ENCODE measurements at regions not wholly inside any gene's neighbourhood (a gene's known extent, or its start where the extent isn't known, plus 50 kb on each side); places are given as distances from the start of the nearest gene placed in this dataset.
"Not testable (repeated sequence)": the region's sequence is repeated elsewhere in the genome, so short reads cannot be mapped to it uniquely, and the experiment has no call there.

DNA sequence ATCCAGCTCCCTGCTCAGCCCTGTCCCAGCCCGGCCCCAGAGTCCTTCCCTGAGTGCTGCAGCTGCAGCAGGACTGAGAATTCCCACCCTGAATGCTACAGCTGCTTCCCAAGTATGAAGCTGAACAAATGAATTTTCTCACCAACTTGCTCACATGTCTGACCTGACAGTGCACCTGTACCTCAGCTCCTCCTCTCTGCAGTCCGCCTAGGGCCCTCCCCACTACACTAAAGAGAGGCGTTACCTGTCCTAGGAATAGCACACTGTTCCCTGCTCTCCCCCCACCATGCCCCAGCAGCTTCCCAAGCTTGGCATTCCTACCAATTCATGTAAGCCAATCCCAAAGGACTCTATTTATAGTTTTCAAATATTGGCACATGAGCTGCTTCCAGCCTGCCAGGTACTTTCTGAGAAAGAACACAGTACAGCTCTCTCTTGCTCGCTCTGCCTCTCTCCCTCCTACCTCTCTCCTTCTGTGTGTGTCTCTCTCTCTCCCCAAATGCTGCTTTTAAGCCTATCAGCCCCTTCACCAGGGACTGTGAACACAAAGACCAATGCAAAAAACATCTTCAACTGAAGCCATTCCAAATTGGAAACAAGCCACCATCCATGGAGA lies 400.1 kb downstream of the TNS3 start:
- Histone ChIP-seq H3K4me3 (ENCODE audit: low read depth, low read length) (no peak overlapping the region), H3K4me1 (ENCODE audit: control insufficient read depth, insufficient read depth, low read length) (no peaks in the 10 kb centered on the region), H3K27me3 (ENCODE audit: control insufficient read depth, insufficient read depth, low read length) (no peaks in the 10 kb centered on the region), H3K27ac (ENCODE audit: low read depth, low read length) (no peak overlapping the region), H3K36me3 (ENCODE audit: control insufficient read depth, insufficient read depth, low read length) (no peaks in the 10 kb centered on the region), H3K9me3 (ENCODE audit: control insufficient read depth, insufficient read depth, low read length) (no peaks in the 10 kb centered on the region)
- DNase-seq (ENCODE audit: low read depth in 4 of 6, low spot score in 6 of 6), result peak in 2 of 6 donors; percentile 16 to 80
- WGBS (ENCODE audit: insufficient coverage), result 81% methylated on average over 4 of the region's 4 CpGs

DNA sequence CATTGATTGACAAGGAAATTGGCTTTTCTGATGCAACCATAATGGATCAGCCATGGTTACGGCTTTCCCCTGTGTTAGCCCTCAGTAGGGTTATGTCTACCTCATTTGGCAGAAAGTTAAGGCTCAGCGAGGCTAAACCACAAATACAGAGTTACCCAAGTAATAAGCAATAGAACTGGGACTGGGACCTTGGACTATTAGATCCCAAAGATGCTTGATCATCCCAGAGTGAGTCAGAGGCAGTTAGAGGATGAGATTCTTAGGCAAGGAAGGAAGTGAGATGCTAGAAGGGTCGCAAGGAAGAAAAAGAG lies 401.4 kb downstream of the TNS3 start:
- no peak for DNase-seq (ENCODE audit: low read depth in 4 of 6, low spot score in 6 of 6)
- Histone ChIP-seq H3K27me3 (ENCODE audit: control insufficient read depth, insufficient read depth, low read length) (no peaks in the 10 kb centered on the region), H3K36me3 (ENCODE audit: control insufficient read depth, insufficient read depth, low read length) (no peaks in the 10 kb centered on the region), H3K27ac (ENCODE audit: low read depth, low read length) (no peak overlapping the region), H3K4me1 (ENCODE audit: control insufficient read depth, insufficient read depth, low read length) (no peaks in the 10 kb centered on the region), H3K4me3 (ENCODE audit: low read depth, low read length) (no peak overlapping the region), H3K9me3 (ENCODE audit: control insufficient read depth, insufficient read depth, low read length) (no peaks in the 10 kb centered on the region)
- WGBS (ENCODE audit: insufficient coverage), result 59% methylated on average over 2 of the region's 3 CpGs

DNA sequence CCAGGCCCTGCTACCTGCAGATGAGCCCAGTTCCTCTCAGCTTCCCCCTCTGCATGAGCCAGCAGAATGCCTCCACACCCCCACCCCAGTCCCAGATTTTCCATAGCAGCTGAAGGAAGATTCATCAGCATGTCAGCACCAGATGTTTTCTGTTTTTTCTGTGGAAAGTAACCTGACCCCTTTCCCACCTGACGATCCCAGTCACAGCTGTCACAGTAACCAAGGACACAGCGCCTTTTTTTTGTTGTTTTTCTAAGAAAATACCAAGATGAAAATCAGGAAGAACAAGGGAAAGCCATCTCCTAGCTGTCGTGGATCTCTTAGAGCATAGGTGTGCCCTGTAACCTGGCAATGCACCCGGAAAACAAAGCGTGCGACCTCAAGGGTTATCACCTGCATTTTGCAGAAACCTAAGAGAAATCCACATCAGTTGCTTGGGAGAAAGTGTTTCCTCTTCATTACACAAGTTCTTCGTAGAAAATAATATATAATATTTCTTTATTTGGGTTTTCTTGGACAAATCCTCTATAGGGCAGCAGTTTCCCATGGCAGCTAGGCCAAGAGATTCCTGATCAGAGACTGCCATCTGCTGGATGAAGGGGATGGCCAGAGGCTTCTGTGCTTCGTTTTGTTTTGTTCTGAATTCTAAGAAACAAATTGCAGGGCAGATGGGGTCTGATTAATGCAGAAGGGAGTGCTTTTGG lies 401.9 kb downstream of the TNS3 start:
- Histone ChIP-seq H3K27me3 (ENCODE audit: control insufficient read depth, insufficient read depth, low read length) (no peaks in the 10 kb centered on the region), H3K27ac (ENCODE audit: low read depth, low read length) (no peak overlapping the region), H3K36me3 (ENCODE audit: control insufficient read depth, insufficient read depth, low read length) (no peaks in the 10 kb centered on the region), H3K4me1 (ENCODE audit: control insufficient read depth, insufficient read depth, low read length) (no peaks in the 10 kb centered on the region), H3K9me3 (ENCODE audit: control insufficient read depth, insufficient read depth, low read length) (no peaks in the 10 kb centered on the region), H3K4me3 (ENCODE audit: low read depth, low read length) (no peak overlapping the region)
- DNase-seq (ENCODE audit: low read depth in 4 of 6, low spot score in 6 of 6), result peak; percentile 56 to 95 (median 68)
- 0% methylated on average over 2 of the region's 8 CpGs for WGBS (ENCODE audit: insufficient coverage)

DNA sequence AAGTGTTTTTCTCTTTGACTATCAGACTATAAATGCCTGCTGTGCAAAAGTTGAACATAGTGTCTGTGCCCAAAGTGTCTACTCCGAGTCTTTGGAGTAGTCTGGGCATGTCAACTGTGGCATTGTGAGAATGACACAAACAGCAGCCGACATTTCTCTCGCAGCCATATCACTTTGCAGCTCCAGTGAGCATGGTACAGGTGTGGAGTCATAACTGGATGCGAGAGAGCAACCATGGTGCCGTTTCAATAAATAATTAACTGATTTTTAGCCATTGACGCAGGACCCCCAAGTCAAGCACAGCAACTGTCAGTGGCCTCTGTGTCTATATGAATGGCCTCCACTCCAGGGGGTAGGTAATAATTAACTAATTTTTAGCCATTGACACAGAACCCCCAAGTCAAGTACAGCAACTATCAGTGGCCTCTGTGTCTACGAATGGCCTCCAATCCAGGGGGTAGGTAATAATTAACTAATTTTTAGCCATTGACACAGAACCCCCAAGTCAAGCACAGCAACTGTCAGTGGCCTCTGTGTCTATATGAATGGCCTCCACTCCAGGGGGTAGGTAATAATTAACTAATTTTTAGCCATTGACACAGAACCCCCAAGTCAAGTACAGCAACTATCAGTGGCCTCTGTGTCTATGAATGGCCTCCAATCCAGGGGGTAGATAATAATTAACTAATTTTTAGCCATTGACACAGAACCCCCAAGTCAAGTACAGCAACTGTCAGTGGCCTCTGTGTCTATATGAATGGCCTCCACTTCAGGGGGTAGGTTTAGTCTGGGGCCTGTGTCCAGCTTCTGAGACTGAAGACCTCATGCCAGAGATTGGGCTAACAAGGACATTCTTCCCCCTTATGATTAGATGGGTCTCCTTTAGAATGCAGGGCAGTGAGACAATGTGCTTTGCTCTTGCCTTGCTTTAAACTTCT lies 409.0 kb downstream of the TNS3 start:
- not testable (repeated sequence) for H3K9me3 ChIP-seq (ENCODE audit: control insufficient read depth, insufficient read depth, low read length); H3K27me3 ChIP-seq (ENCODE audit: control insufficient read depth, insufficient read depth, low read length); H3K27ac ChIP-seq (ENCODE audit: low read depth, low read length); H3K4me1 ChIP-seq (ENCODE audit: control insufficient read depth, insufficient read depth, low read length); H3K36me3 ChIP-seq (ENCODE audit: control insufficient read depth, insufficient read depth, low read length); DNase-seq (ENCODE audit: low read depth in 4 of 6, low spot score in 6 of 6); H3K4me3 ChIP-seq (ENCODE audit: low read depth, low read length)
- 76% methylated on average over 3 of the region's 7 CpGs for WGBS (ENCODE audit: insufficient coverage)

DNA sequence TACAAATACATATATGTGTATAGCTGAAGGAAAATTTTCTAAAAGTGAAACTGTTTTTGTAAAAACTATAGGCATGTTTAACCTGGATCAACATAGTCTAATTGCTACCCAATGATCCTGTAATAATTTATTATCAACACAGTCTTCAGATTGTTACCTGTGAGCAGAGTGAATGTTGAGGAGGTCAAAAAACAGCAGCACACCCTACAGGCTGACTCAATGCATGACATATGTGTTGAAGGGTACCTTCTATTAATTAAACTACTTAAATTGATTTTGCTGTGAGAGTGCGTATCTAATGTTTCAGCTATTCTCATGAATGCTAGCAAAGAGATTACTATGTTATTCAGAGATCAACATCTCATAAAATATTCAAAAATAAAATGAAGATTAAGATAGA lies 411.4 kb downstream of the TNS3 start:
- Histone ChIP-seq H3K27me3 (ENCODE audit: control insufficient read depth, insufficient read depth, low read length) (no peaks in the 10 kb centered on the region), H3K27ac (ENCODE audit: low read depth, low read length) (no peak overlapping the region), H3K9me3 (ENCODE audit: control insufficient read depth, insufficient read depth, low read length) (no peaks in the 10 kb centered on the region), H3K4me3 (ENCODE audit: low read depth, low read length) (no peak overlapping the region), H3K36me3 (ENCODE audit: control insufficient read depth, insufficient read depth, low read length) (no peaks in the 10 kb centered on the region), H3K4me1 (ENCODE audit: control insufficient read depth, insufficient read depth, low read length) (no peaks in the 10 kb centered on the region)
- WGBS (ENCODE audit: insufficient coverage), result no CpG with 5 or more reads among the region's 1 CpG
- no peak for DNase-seq (ENCODE audit: low read depth in 4 of 6, low spot score in 6 of 6)

DNA sequence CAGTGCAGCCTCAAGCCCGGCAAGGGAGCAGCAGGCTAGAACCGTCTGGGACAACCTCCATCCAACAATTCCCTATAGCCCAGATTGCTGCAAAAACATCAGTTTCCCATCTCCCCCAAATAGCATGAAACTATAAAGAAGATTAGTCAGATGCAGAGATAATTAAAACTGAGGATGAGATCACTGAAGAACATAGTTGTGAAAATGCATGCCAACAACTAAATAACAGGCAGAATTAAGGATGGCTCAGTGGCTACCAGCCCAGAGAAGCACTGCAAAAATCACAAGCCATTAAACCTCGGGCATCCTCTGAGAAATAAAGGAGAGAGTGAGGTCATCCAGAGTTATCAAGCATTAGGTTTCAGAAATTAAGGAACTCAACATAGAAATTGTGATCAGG lies 427.1 kb downstream of the TNS3 start:
- Histone ChIP-seq H3K9me3 (ENCODE audit: control insufficient read depth, insufficient read depth, low read length) (no peaks in the 10 kb centered on the region), H3K27ac (ENCODE audit: low read depth, low read length) (no peak overlapping the region), H3K4me1 (ENCODE audit: control insufficient read depth, insufficient read depth, low read length) (peaks cover 4% of the 10 kb centered on the region), H3K4me3 (ENCODE audit: low read depth, low read length) (no peak overlapping the region), H3K27me3 (ENCODE audit: control insufficient read depth, insufficient read depth, low read length) (no peaks in the 10 kb centered on the region), H3K36me3 (ENCODE audit: control insufficient read depth, insufficient read depth, low read length) (no peaks in the 10 kb centered on the region)
- no peak for DNase-seq (ENCODE audit: low read depth in 4 of 6, low spot score in 6 of 6)
- WGBS (ENCODE audit: insufficient coverage), result no CpG with 5 or more reads among the region's 3 CpGs

DNA sequence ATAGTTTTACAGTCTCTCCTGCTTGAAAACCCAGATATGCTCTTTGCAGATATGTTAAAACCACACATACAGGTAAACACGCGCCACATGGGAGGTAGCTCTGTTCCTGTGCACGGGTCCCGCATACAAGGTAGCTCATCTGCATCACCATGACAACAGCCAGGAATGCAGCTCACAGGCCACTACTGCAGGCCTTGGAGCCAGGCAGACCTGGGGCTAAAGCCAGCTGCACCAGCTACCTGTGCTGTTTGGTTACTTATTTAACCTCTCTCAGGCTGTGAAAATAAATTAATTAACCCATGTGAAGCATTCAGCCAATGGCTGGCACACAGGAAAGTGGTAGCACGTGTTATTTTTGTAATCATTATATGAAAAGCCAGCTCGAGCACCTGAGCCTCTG lies 428.3 kb downstream of the TNS3 start:
- H3K4me3 ChIP-seq (ENCODE audit: low read depth, low read length), result no peak overlapping the region
- no peaks in the 10 kb centered on the region for H3K27me3 ChIP-seq (ENCODE audit: control insufficient read depth, insufficient read depth, low read length)
- H3K27ac ChIP-seq (ENCODE audit: low read depth, low read length), result peak overlapping the region; percentile 2
- 36% methylated on average over 5 of the region's 6 CpGs for WGBS (ENCODE audit: insufficient coverage)
- H3K4me1 ChIP-seq (ENCODE audit: control insufficient read depth, insufficient read depth, low read length), result peaks cover 4% of the 10 kb centered on the region
- peak in 3 of 6 donors; percentile 6 to 86 (median 15) for DNase-seq (ENCODE audit: low read depth in 4 of 6, low spot score in 6 of 6)
- no peaks in the 10 kb centered on the region for H3K36me3 ChIP-seq (ENCODE audit: control insufficient read depth, insufficient read depth, low read length)
- H3K9me3 ChIP-seq (ENCODE audit: control insufficient read depth, insufficient read depth, low read length), result no peaks in the 10 kb centered on the region

DNA sequence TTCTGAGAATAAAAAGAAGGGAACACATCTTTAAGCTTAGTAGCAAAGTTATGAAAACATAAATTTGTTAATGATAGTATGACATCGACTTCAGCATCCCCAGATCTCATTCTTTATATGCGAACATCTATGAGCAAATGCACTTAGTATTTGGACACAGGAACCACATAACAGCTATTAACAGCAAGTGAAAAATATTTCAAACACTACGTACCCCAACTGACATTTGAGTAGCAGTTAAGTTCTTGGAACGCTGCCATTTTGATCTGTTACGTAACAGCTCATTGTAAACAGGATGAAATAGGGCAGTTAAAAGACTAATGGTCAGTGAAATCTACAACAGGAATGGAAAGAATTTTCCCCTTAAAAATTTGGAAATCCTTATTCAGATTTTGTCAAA lies 428.9 kb downstream of the TNS3 start:
- Histone ChIP-seq H3K27ac (ENCODE audit: low read depth, low read length) (no peak overlapping the region), H3K27me3 (ENCODE audit: control insufficient read depth, insufficient read depth, low read length) (no peaks in the 10 kb centered on the region), H3K4me1 (ENCODE audit: control insufficient read depth, insufficient read depth, low read length) (peaks cover 4% of the 10 kb centered on the region), H3K9me3 (ENCODE audit: control insufficient read depth, insufficient read depth, low read length) (no peaks in the 10 kb centered on the region), H3K4me3 (ENCODE audit: low read depth, low read length) (no peak overlapping the region), H3K36me3 (ENCODE audit: control insufficient read depth, insufficient read depth, low read length) (no peaks in the 10 kb centered on the region)
- DNase-seq (ENCODE audit: low read depth in 4 of 6, low spot score in 6 of 6), result peak in 3 of 6 donors; percentile 5 to 51 (median 45)
- no CpG with 5 or more reads among the region's 5 CpGs for WGBS (ENCODE audit: insufficient coverage)

DNA sequence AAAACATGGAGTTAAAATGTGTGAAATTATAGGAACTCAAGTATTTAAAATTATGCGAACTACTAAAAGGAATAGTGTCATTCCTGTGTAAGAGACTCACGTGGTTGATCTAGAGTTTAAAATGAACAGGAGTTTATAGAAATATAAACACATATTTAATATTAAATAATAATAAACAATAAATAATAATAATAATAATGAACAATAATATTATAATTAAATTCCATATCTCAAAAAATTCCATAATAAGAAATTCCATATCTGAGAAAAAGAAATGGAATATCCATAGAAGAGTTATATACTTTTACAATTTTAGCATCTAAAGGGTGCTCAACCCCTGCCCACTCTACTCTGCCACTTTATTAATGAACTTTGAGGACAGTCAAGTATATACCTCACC lies 429.6 kb downstream of the TNS3 start:
- H3K27me3 ChIP-seq (ENCODE audit: control insufficient read depth, insufficient read depth, low read length), result no peaks in the 10 kb centered on the region
- WGBS (ENCODE audit: insufficient coverage), result no CpG with 5 or more reads among the region's 2 CpGs
- H3K27ac ChIP-seq (ENCODE audit: low read depth, low read length), result no peak overlapping the region
- H3K36me3 ChIP-seq (ENCODE audit: control insufficient read depth, insufficient read depth, low read length), result no peaks in the 10 kb centered on the region
- DNase-seq (ENCODE audit: low read depth in 4 of 6, low spot score in 6 of 6), result no peak
- no peaks in the 10 kb centered on the region for H3K9me3 ChIP-seq (ENCODE audit: control insufficient read depth, insufficient read depth, low read length)
- peaks cover 4% of the 10 kb centered on the region for H3K4me1 ChIP-seq (ENCODE audit: control insufficient read depth, insufficient read depth, low read length)
- no peak overlapping the region for H3K4me3 ChIP-seq (ENCODE audit: low read depth, low read length)

Data from spinal cord (tissue), 9 donors.